OCI-LY7 (cell line): ENCODE measurements at regions not wholly inside any gene's neighbourhood (a gene's known extent, or its start where the extent isn't known, plus 50 kb on each side); places are given as distances from the start of the nearest gene placed in this dataset.
"Not testable (repeated sequence)": the region's sequence is repeated elsewhere in the genome, so short reads cannot be mapped to it uniquely, and the experiment has no call there.

Experiments used
- BruUV-seq: library from RNA; stranded (reverse); fragments of 400-500 nt; replicated peaks from 2 replicates; lab custom pipeline; 2021; lab: Mats Ljungman, UMichigan
- CTCF ChIA-PET: fragments of 300-600 bp; sonication (Branson Sonifier 250); formaldehyde crosslinking; loops from one replicate; lab custom pipeline; 2022; ENCODE audit warnings: antibody characterized with exemption; ENCODE audit not compliant: unreplicated experiment; lab: Charles Lee
- POLR2A ChIA-PET: fragments of 300-600 bp; sonication (Branson Sonifier 250); formaldehyde crosslinking; loops from one replicate; lab custom pipeline; 2022; ENCODE audit warnings: antibody characterized with exemption; lab: Charles Lee
- DNase-seq: peaks from one replicate; pipeline ENCODE4 v3.0.0-alpha.2; 2015; ENCODE audit warnings: low spot score
- H2AFZ ChIP-seq: fragments of 200-600 bp; sonication (generic), shearing (Covaris generic); 2 replicates; pipeline ENCODE4 v1.6.1; 2014; ENCODE audit warnings: mild to moderate bottlenecking, antibody characterized with exemption, low read length, moderate library complexity
- H3K27ac ChIP-seq: fragments of 200-600 bp; sonication (generic); 2 replicates; pipeline ENCODE4 v1.5.1; 2014; ENCODE audit warnings: mixed run types, low read depth, mild to moderate bottlenecking, moderate library complexity, low read length, inconsistent platforms; ENCODE audit not compliant: poor library complexity, severe bottlenecking
- H3K36me3 ChIP-seq: fragments of 200-600 bp; sonication (generic); 2 replicates; pipeline ENCODE4 v1.6.1; 2014; ENCODE audit warnings: mild to moderate bottlenecking, antibody characterized with exemption, low read length, moderate library complexity, mixed read lengths; ENCODE audit not compliant: insufficient read depth
- H3K4me1 ChIP-seq: fragments of 200-600 bp; sonication (generic); 2 replicates; pipeline ENCODE4 v1.5.1; 2014; ENCODE audit warnings: mild to moderate bottlenecking, low read length; ENCODE audit not compliant: insufficient read depth, poor library complexity, severe bottlenecking
- H3K4me2 ChIP-seq: fragments of 200-600 bp; sonication (generic); 2 replicates; pipeline ENCODE4 v1.6.1; 2014; ENCODE audit warnings: mild to moderate bottlenecking, low read length
- H3K4me3 ChIP-seq: fragments of 200-600 bp; sonication (generic); 2 replicates; pipeline ENCODE4 v1.5.1; 2014; ENCODE audit warnings: mild to moderate bottlenecking, low read depth, low read length; ENCODE audit not compliant: poor library complexity, severe bottlenecking
- H3K79me2 ChIP-seq: fragments of 200-600 bp; sonication (generic); 2 replicates; pipeline ENCODE4 v1.6.1; 2016; ENCODE audit warnings: low read depth, mild to moderate bottlenecking, low read length, moderate library complexity, mixed read lengths; ENCODE audit not compliant: insufficient read depth
- H3K9me2 ChIP-seq: fragments of 200-600 bp; sonication (generic); 2 replicates; pipeline ENCODE4 v1.6.1; 2016; ENCODE audit warnings: mild to moderate bottlenecking, low read length, mixed read lengths; ENCODE audit not compliant: insufficient read depth
- H3K9me3 ChIP-seq: fragments of 200-600 bp; sonication (generic); 2 replicates; pipeline ENCODE4 v1.6.1; 2014; ENCODE audit warnings: mild to moderate bottlenecking, mixed run types, low read length, mixed read lengths
- H4K20me1 ChIP-seq: fragments of 200-600 bp; sonication (generic); 2 replicates; pipeline ENCODE4 v1.6.1; 2014; ENCODE audit warnings: mild to moderate bottlenecking, antibody characterized with exemption, low read length, moderate library complexity, mixed read lengths; ENCODE audit not compliant: insufficient read depth
- CTCF ChIP-seq: fragments of 200-600 bp; sonication (generic); conservative IDR thresholded peaks from 2 replicates; pipeline ENCODE4 v1.5.1; 2014; ENCODE audit warnings: mild to moderate bottlenecking, antibody characterized with exemption, low read length, moderate library complexity, mixed read lengths
- EZH2phosphoT487 ChIP-seq: fragments of 200-600 bp; sonication (generic); IDR thresholded peaks from 2 replicates; pipeline ENCODE4 v1.6.1; 2018; ENCODE audit warnings: low read depth, borderline replicate concordance, mild to moderate bottlenecking, mixed run types, antibody characterized with exemption, low read length, moderate library complexity, mixed read lengths
- intact Hi-C: fragments of 100-400 bp; cut with micrococcal nuclease; formaldehyde crosslinking; loops from one replicate; pipeline ENCODE4 v1.10.0; 2022; ENCODE audit not compliant: unreplicated experiment

DNA sequence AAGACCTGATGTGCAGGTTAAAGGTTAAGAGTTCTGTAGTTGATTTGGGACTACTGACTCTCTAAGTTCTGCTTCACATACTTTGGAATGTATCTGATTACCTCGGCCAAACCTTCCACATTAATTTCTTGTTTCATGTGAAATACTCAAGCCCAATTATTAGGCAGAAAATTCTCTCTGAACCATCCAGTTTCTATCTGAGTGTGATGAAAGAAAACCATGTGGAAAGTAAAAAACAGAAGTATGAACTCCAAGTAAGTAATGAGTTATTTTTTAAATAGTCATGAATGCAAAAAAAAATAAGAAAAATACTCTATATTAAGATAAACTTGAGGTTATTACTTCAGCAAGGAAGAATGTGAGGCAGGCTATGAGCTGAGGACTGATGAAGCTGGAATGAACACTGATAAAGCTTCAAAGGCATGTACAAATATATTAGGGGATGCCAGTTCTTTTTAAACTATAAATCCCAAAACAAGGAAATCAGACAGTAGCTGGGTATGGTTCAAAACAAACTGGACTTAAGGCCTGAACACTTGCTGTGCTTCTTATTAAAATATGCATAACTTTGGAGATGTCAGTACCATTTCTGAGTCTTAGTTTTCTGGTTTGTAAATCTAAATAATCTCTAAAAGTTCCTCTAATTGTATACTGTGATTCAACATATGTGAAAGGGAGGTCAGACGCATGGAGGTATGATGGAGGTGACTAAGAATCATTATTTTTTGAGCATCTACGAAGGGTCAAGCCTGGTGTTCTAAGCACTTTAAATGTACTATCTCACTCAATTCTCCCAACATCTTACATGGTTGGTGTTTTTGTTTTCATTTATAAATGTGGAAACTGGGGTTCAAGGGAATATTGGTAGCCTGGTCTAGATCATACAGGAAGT lies 59.6 kb downstream of the COL6A6 start:
- ChIA-PET CTCF (no interaction called here), POLR2A (interaction anchor here (0.7 to 1.1 kb wide), 2 partner anchors 31 to 34 kb away, joined by 3 to 6 read pairs; no protein-coding TSS in a partner anchor)

DNA sequence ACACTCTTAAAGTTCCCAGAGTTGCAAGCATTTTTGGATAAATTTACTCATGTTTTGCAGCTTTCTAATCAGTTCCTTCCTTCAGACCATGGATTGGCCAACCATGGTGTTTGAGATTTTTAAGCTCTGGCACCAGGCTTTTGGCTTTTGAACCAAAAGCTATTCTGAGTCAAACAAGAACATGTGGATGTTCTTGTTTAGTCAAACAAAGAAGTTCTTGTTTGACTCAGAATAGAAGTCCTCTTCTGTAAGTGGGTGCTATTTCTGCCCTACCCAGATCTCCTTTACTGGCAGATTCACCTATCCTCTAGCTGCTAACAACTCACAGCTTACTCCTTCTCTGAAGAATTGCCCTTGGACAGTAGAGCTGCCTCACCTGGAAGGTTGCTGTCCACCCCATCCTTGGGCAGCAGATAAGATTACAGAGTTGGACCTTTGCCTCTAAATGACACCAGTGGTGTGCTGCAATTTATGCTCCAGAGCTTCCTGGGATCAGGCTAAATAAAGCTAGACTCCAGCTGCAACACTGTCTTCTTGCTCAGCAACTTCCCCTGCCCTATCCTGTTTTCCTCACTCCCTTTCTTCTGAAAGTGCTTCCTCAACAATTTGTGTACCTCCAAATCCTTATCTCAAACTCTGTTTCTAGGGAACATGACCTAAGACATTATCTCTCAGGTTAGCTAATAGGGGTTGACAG lies 65.6 kb downstream of the COL6A6 start:
- Histone ChIP-seq H2AFZ (no peak overlapping the region), H3K4me3 (no peak overlapping the region), H3K27ac (no peak overlapping the region), H4K20me1 (no peaks in the 10 kb centered on the region), H3K36me3 (no peaks in the 10 kb centered on the region), H3K4me1 (no peaks in the 10 kb centered on the region), H3K9me3 (no peaks in the 10 kb centered on the region), H3K4me2 (no peak overlapping the region), H3K9me2 (no peaks in the 10 kb centered on the region), H3K79me2 (no peaks in the 10 kb centered on the region)
- TF ChIP-seq CTCF (no peak), EZH2phosphoT487 (no peak)
- no TSS peak for BruUV-seq
- no peak for DNase-seq
- ChIA-PET CTCF (no interaction called here), POLR2A (interaction anchor here (0.9 kb wide), 1 partner anchor 1248 kb away, joined by 3 read pairs; no protein-coding TSS in a partner anchor)
- intact Hi-C loops: no loop called here

More for the DNA sequence above, 59.6 kb downstream of the COL6A6 start:
- intact Hi-C loops: no loop called here
- TF ChIP-seq EZH2phosphoT487: no peak
- no peak for TF ChIP-seq CTCF
- H3K4me3 ChIP-seq: no peak overlapping the region
- H4K20me1 ChIP-seq: no peaks in the 10 kb centered on the region
- H3K9me2 ChIP-seq: no peaks in the 10 kb centered on the region
- BruUV-seq: no TSS peak
- H3K4me1 ChIP-seq: no peaks in the 10 kb centered on the region
- H3K36me3 ChIP-seq: no peaks in the 10 kb centered on the region
- no peak overlapping the region for H3K27ac ChIP-seq
- H3K79me2 ChIP-seq: no peaks in the 10 kb centered on the region
- no peaks in the 10 kb centered on the region for H3K9me3 ChIP-seq
- H2AFZ ChIP-seq: no peak overlapping the region
- DNase-seq: no peak
- no peak overlapping the region for H3K4me2 ChIP-seq

- CTCF ChIA-PET, H4K20me1 ChIP-seq, H3K9me2 ChIP-seq, H3K36me3 ChIP-seq, H3K79me2 ChIP-seq, H3K4me3 ChIP-seq, H3K9me3 ChIP-seq, intact Hi-C loops, H3K4me2 ChIP-seq, DNase-seq, H3K27ac ChIP-seq, H2AFZ ChIP-seq, BruUV-seq, H3K4me1 ChIP-seq: not testable (repeated sequence)
- POLR2A ChIA-PET: interaction anchor here (0.5 kb wide), 1 partner anchor 233 kb away, joined by 3 read pairs; no protein-coding TSS in a partner anchor
These were observed 77.8 kb downstream of the COL6A6 start for GRCh38 chr3:130594749-130595148.
